Fibroblast of pulmonary artery (primary cell): ENCODE measurements at regions not wholly inside any gene's neighbourhood (a gene's known extent, or its start where the extent isn't known, plus 50 kb on each side); places are given as distances from the start of the nearest gene placed in this dataset.

Source experiments
- DNase-seq: peaks from one replicate; pipeline ENCODE4 v3.0.0-alpha.2; 2010; ENCODE audit warnings: low read depth
- H3K4me3 ChIP-seq: replicated peaks from 2 replicates; pipeline ENCODE4 v1.5.1; 2011; ENCODE audit warnings: low read depth, mild to moderate bottlenecking, control low read depth, low read length, moderate library complexity
- TF ChIP-seq, protein P1 (sequence below): IDR thresholded peaks from 2 replicates; pipeline ENCODE4 v1.5.1; 2011; ENCODE audit warnings: mild to moderate bottlenecking, control low read depth, low read length, inconsistent platforms; ENCODE audit errors: missing control alignments

DNA sequence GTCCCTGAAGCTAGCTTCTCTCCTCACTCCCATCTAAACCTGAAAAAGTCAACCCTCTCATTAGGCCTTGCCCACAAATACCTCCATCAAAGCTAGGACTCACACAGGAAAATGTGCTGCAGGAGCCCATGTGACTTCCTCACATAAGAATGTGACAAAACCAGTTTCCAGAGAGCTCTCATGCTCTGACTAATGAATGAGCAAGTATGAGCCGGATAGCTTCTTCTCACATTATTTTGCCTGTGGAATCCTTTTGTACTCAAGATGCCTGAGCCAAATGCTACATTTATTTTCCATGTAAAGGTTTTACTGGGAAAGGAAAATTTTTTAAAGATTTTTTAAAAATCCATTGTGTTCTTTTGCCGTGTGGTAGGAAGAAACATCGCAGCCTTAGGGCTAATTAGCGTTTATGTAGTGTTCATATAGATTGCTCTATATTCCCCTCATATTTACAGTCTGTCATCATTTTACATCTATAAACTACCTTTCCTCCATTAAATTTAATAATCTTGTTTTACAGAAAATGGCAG, 68.6 kb upstream of the CCN6 start:
- TF ChIP-seq, protein P1, sequence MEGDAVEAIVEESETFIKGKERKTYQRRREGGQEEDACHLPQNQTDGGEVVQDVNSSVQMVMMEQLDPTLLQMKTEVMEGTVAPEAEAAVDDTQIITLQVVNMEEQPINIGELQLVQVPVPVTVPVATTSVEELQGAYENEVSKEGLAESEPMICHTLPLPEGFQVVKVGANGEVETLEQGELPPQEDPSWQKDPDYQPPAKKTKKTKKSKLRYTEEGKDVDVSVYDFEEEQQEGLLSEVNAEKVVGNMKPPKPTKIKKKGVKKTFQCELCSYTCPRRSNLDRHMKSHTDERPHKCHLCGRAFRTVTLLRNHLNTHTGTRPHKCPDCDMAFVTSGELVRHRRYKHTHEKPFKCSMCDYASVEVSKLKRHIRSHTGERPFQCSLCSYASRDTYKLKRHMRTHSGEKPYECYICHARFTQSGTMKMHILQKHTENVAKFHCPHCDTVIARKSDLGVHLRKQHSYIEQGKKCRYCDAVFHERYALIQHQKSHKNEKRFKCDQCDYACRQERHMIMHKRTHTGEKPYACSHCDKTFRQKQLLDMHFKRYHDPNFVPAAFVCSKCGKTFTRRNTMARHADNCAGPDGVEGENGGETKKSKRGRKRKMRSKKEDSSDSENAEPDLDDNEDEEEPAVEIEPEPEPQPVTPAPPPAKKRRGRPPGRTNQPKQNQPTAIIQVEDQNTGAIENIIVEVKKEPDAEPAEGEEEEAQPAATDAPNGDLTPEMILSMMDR, result no peak
- DNase-seq, result peak; percentile 79
- no peak overlapping the region for H3K4me3 ChIP-seq

DNA sequence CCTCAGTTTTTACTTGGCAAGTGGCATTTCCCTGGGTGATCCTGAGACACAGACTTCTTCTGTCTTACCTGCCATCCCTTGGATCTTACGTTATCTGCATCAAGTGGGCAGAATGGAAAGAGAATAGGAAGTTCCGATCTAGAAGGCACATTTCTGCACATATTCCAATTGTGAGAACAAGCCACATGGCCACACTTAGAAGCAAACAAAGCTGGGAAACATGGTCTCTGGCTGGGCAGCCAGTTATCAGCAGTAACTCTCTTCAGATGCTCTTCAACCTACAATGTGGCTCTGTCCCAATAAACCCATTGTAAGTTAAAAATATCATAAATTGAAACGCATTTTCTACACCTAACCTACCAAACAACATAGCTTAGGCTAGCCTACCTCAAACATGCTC, 67.3 kb upstream of the CCN6 start:
- TF ChIP-seq, protein P1, result no peak
- no peak for DNase-seq

DNA sequence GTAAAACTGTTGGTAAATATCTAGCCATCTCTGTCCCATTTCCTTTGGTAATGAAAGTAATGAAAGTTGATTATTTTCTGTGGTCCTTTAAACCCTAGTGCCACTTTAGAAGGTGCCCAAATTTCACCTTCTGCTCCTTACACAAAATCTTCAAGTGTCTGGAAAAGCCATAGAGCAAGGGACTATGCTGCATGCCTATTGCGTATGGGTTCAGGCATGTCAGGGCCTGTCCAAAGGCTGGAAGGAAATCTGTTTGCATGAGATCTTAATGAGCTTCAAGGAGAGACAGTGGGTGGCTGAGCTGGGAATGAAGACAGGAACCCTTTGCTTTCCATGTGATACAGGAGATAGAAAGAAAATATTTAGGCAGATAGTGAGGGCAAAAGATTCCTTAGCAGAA, 66.6 kb upstream of the CCN6 start:
- TF ChIP-seq, protein P1, result no peak
- no peak for DNase-seq
- H3K4me3 ChIP-seq, result no peak overlapping the region

More for the DNA sequence above, 67.3 kb upstream of the CCN6 start:
- H3K4me3 ChIP-seq, result no peak overlapping the region

DNA sequence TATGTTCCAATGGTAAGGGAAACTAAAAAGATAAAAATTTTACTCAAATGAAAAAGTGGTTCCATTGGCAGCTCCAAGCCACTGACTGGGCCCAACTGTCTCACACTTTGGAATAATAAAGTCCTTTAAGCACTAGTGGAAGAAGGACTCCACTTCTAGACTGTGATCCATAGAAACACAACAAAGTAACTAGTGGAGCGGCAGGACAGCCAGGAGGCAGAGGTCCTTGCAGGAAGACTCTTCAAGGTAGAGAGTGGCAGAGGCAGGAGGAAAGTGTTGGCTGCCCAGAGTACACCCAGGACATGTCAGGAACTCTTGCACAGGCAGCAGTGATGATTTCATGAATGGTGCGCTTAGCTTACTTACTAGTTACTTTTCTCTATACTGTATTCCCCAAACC, 65.0 kb upstream of the CCN6 start:
- DNase-seq, result no peak
- H3K4me3 ChIP-seq, result no peak overlapping the region
- TF ChIP-seq, protein P1, result no peak

DNA sequence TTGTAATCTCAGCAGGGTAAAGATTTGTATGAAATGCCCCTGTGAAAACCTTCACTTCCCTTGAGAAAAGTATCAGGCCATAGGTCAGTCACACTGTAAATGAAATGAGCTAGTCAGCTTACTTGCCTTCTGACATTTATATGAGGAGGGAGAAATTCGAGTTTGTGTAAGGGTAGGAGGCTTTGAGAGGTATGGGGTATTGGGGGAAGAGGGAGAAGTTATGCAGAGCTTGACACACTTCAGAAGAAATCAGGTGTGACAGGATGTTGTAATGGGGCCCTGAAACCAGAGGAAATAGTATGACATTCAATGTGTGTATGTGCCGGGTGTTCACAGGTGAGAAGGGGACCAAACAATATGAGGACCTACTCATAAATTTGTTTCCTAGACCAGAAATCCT, 64.2 kb upstream of the CCN6 start:
- no peak for DNase-seq
- no peak overlapping the region for H3K4me3 ChIP-seq
- TF ChIP-seq, protein P1, result no peak

DNA sequence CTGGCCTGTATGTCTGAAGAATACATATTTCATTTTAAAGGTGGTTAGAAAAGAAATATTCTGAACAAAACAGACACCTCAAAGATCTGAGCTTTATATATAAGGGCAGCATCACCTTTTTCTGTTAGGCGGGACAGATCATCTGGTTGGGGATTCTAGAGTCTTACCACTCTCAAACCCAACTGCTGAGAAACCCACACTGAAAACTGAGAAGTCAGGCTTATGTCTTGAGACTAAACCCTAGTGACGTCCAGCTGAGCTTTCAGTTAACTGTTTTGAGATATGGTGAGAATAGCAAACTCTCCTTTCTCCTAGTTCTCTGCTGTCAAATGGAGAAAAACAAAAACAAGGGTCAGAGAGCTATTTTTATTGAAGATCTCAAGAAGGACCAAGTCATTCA, 63.7 kb upstream of the CCN6 start:
- no peak for DNase-seq
- TF ChIP-seq, protein P1, result no peak

DNA sequence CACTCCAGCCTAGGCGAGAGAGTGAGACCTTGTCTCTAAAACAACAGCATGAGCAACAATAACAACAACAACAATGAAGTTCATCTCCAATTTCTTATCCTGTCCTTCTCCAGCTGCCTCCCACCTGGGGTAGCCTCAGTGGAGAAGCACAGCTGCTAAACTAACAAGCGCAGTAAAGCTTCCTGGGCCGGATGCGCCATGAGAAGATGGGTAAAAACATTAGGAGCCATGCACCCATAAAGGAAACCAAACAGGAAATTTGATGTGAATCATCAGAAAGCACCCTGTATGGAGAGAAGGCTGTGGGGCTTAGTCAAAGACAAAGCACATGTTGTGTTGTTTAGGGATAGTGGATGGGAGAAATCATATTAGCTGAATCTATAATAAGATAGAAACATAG, 61.1 kb upstream of the CCN6 start:
- H3K4me3 ChIP-seq, result no peak overlapping the region
- TF ChIP-seq, protein P1, result no peak
- peak; percentile 64 for DNase-seq

More for the DNA sequence above, 63.7 kb upstream of the CCN6 start:
- H3K4me3 ChIP-seq, result no peak overlapping the region
